Activated naive CD8-positive, alpha-beta T cell (primary cell): ENCODE measurements at regions not wholly inside any gene's neighbourhood (a gene's known extent, or its start where the extent isn't known, plus 50 kb on each side); places are given as distances from the start of the nearest gene placed in this dataset.
"Not testable (repeated sequence)": the region's sequence is repeated elsewhere in the genome, so short reads cannot be mapped to it uniquely, and the experiment has no call there.

Experiments
- H3K27ac Mint-ChIP-seq: one replicate; pipeline ENCODE4 v1.8.0; 2021; ENCODE audit warnings: mixed read lengths
- H3K27me3 Mint-ChIP-seq: one replicate; pipeline ENCODE4 v1.8.0; 2021; ENCODE audit warnings: mixed read lengths
- H3K36me3 Mint-ChIP-seq: one replicate; pipeline ENCODE4 v1.8.0; 2021; ENCODE audit warnings: mixed read lengths
- H3K4me1 Mint-ChIP-seq: one replicate; pipeline ENCODE4 v1.8.0; 2021; ENCODE audit warnings: low read depth, mixed read lengths
- H3K4me3 Mint-ChIP-seq: one replicate; pipeline ENCODE4 v1.8.0; 2021; ENCODE audit warnings: mild to moderate bottlenecking, mixed read lengths
- H3K9me3 Mint-ChIP-seq: one replicate; pipeline ENCODE4 v1.8.0; 2021; ENCODE audit warnings: low read depth, mixed read lengths

GRCh38 chr2:84169871-84170270 is 289.2 kb downstream of the SUCLG1 start:
- Mint-ChIP-seq H3K36me3 (no peaks in the 10 kb centered on the region), H3K27me3 (peaks cover 15% of the 10 kb centered on the region), H3K4me1 (no peaks in the 10 kb centered on the region), H3K27ac (no peak overlapping the region), H3K4me3 (no peak overlapping the region), H3K9me3 (no peaks in the 10 kb centered on the region)

GRCh38 chr2:84168552-84168951 is 290.5 kb downstream of the SUCLG1 start:
- not testable (repeated sequence) for H3K27ac Mint-ChIP-seq, H3K9me3 Mint-ChIP-seq, H3K36me3 Mint-ChIP-seq, H3K4me1 Mint-ChIP-seq, H3K4me3 Mint-ChIP-seq
- peaks cover 13% of the 10 kb centered on the region for H3K27me3 Mint-ChIP-seq

GRCh38 chr2:84165256-84165655 is 293.8 kb downstream of the SUCLG1 start:
- Mint-ChIP-seq H3K9me3 (no peaks in the 10 kb centered on the region), H3K4me1 (no peaks in the 10 kb centered on the region), H3K27ac (no peak overlapping the region), H3K4me3 (no peak overlapping the region), H3K36me3 (no peaks in the 10 kb centered on the region), H3K27me3 (peaks cover 7% of the 10 kb centered on the region)

- Mint-ChIP-seq H3K4me1 (no peaks in the 10 kb centered on the region), H3K9me3 (no peaks in the 10 kb centered on the region), H3K4me3 (no peak overlapping the region), H3K27ac (no peak overlapping the region), H3K27me3 (peaks cover 11% of the 10 kb centered on the region), H3K36me3 (no peaks in the 10 kb centered on the region)
These were observed 298.6 kb downstream of the SUCLG1 start for GRCh38 chr2:84160453-84160852.

- Mint-ChIP-seq H3K27ac (no peak overlapping the region), H3K36me3 (no peaks in the 10 kb centered on the region), H3K4me1 (no peaks in the 10 kb centered on the region), H3K9me3 (no peaks in the 10 kb centered on the region), H3K4me3 (no peak overlapping the region), H3K27me3 (peaks cover 8% of the 10 kb centered on the region)
These were observed 300.5 kb downstream of the SUCLG1 start for GRCh38 chr2:84158605-84159004.

- Mint-ChIP-seq H3K4me1 (no peaks in the 10 kb centered on the region), H3K27ac (no peak overlapping the region), H3K4me3 (no peak overlapping the region), H3K9me3 (no peaks in the 10 kb centered on the region), H3K27me3 (no peaks in the 10 kb centered on the region), H3K36me3 (no peaks in the 10 kb centered on the region)
These were observed 306.6 kb downstream of the SUCLG1 start for GRCh38 chr2:84152462-84152861.

- H3K4me3 Mint-ChIP-seq = no peak overlapping the region
- no peak overlapping the region for H3K27ac Mint-ChIP-seq
- H3K4me1 Mint-ChIP-seq = no peaks in the 10 kb centered on the region
- H3K9me3 Mint-ChIP-seq = no peaks in the 10 kb centered on the region
- peaks cover 3% of the 10 kb centered on the region for H3K27me3 Mint-ChIP-seq
- no peaks in the 10 kb centered on the region for H3K36me3 Mint-ChIP-seq
These were observed 314.7 kb downstream of the SUCLG1 start for GRCh38 chr2:84144345-84144744.

- Mint-ChIP-seq H3K9me3 (no peaks in the 10 kb centered on the region), H3K4me1 (no peaks in the 10 kb centered on the region), H3K36me3 (no peaks in the 10 kb centered on the region), H3K27ac (no peak overlapping the region), H3K4me3 (no peak overlapping the region), H3K27me3 (no peaks in the 10 kb centered on the region)
These were observed 322.0 kb downstream of the SUCLG1 start for GRCh38 chr2:84137034-84137433.

- Mint-ChIP-seq H3K4me1 (no peaks in the 10 kb centered on the region), H3K27ac (no peak overlapping the region), H3K4me3 (no peak overlapping the region), H3K36me3 (no peaks in the 10 kb centered on the region), H3K27me3 (no peaks in the 10 kb centered on the region), H3K9me3 (no peaks in the 10 kb centered on the region)
These were observed 326.7 kb downstream of the SUCLG1 start for GRCh38 chr2:84132370-84132769.

GRCh38 chr2:84131278-84131830 is 327.7 kb downstream of the SUCLG1 start:
- Mint-ChIP-seq H3K27ac (no peak overlapping the region), H3K4me1 (no peaks in the 10 kb centered on the region)

GRCh38 chr2:84129018-84129417 is 330.1 kb downstream of the SUCLG1 start:
- Mint-ChIP-seq H3K27me3 (no peaks in the 10 kb centered on the region), H3K9me3 (no peaks in the 10 kb centered on the region), H3K4me1 (no peaks in the 10 kb centered on the region), H3K36me3 (no peaks in the 10 kb centered on the region), H3K4me3 (no peak overlapping the region), H3K27ac (no peak overlapping the region)

More at GRCh38 chr2:84131278-84131830, 327.7 kb downstream of the SUCLG1 start:
- no peaks in the 10 kb centered on the region for H3K9me3 Mint-ChIP-seq
- no peak overlapping the region for H3K4me3 Mint-ChIP-seq
- H3K27me3 Mint-ChIP-seq = no peaks in the 10 kb centered on the region
- H3K36me3 Mint-ChIP-seq = no peaks in the 10 kb centered on the region

GRCh38 chr2:84127812-84128211 is 331.3 kb downstream of the SUCLG1 start:
- H3K4me1 Mint-ChIP-seq, H3K4me3 Mint-ChIP-seq, H3K36me3 Mint-ChIP-seq, H3K27me3 Mint-ChIP-seq, H3K27ac Mint-ChIP-seq, H3K9me3 Mint-ChIP-seq: not testable (repeated sequence)

- H3K4me1 Mint-ChIP-seq = no peaks in the 10 kb centered on the region
- H3K9me3 Mint-ChIP-seq = no peaks in the 10 kb centered on the region
- no peak overlapping the region for H3K4me3 Mint-ChIP-seq
- peaks cover 2% of the 10 kb centered on the region for H3K27me3 Mint-ChIP-seq
- no peak overlapping the region for H3K27ac Mint-ChIP-seq
- H3K36me3 Mint-ChIP-seq = no peaks in the 10 kb centered on the region
These were observed 332.6 kb downstream of the SUCLG1 start for GRCh38 chr2:84126530-84126929.

GRCh38 chr2:84126084-84126483 is 333.0 kb downstream of the SUCLG1 start:
- Mint-ChIP-seq H3K27ac (no peak overlapping the region), H3K4me1 (no peaks in the 10 kb centered on the region), H3K27me3 (peaks cover 3% of the 10 kb centered on the region), H3K4me3 (no peak overlapping the region), H3K36me3 (no peaks in the 10 kb centered on the region), H3K9me3 (no peaks in the 10 kb centered on the region)

- Mint-ChIP-seq H3K27me3 (peaks cover 4% of the 10 kb centered on the region), H3K27ac (no peak overlapping the region), H3K4me3 (no peak overlapping the region), H3K4me1 (no peaks in the 10 kb centered on the region), H3K9me3 (peaks cover 5% of the 10 kb centered on the region), H3K36me3 (no peaks in the 10 kb centered on the region)
These were observed 342.9 kb downstream of the SUCLG1 start for GRCh38 chr2:84116143-84116542.

GRCh38 chr2:84115173-84115857 is 343.8 kb downstream of the SUCLG1 start:
- Mint-ChIP-seq H3K27me3 (peaks cover 3% of the 10 kb centered on the region), H3K9me3 (peaks cover 5% of the 10 kb centered on the region), H3K4me3 (no peak overlapping the region), H3K4me1 (no peaks in the 10 kb centered on the region), H3K27ac (no peak overlapping the region), H3K36me3 (no peaks in the 10 kb centered on the region)
